Activated CD4-positive, alpha-beta T cell treated with anti-CD3 and anti-CD28 coated beads for 48 hours (primary cell): ENCODE measurements at regions not wholly inside any gene's neighbourhood (a gene's known extent, or its start where the extent isn't known, plus 50 kb on each side); places are given as distances from the start of the nearest gene placed in this dataset.

Source experiments
- DNase-seq: peaks from one replicate; pipeline ENCODE4 v3.0.0-alpha.2; 2020

DNA sequence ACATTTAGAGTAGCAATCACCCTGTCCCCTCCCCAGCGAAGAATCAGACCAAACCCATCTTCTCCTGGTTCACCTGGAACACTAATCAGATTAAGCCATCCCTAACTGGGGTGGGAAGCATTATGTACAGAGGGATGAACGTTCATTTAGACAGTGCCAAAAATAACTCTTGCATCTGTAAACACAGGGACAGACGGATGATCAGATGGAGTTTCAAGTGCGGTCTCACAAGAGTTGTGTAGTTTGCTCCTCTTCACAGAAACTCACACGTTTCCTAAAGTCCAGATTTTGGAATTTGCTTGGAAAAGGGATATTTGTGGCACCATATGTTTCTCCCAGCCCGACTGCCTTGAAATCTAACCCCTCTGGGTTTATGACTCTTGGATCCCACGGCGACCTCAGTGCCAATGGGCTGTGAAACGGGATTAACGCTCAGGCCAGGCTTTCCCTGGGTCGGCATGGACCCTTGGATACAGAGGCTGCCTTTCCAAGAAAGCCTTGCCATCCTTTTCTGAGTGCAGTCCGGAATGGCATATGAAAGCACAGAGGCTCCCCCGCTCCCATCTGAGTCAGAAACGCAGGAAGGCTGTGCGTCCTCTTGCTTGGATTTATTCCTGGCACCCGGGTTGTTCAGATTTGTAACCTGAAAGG lies 293.2 kb upstream of the HABP2 start:
- DNase-seq, result no peak

GRCh38 chr10:113261161-113261560 lies 291.7 kb upstream of the HABP2 start:
- no peak for DNase-seq

GRCh38 chr10:113261611-113262091 lies 291.2 kb upstream of the HABP2 start:
- DNase-seq, result no peak

DNA sequence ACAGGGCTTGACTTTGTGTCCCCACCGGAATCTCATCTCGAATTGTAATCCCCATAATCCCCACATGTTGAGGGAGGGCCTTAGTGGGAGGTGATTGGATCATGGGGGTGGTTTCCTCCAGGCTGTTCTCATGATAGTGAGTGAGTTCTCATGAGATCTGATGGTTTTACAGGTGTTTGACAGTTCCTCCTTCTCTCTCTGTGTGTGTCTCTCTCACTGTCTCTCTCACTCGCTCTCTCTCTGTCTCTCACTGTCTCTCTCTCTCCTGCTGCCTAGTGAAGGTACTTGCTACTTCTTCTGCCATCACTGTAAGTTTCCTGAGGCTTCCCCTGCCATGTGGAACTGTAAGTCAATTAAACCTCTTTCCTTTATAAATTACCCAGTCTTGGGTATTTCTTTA lies 289.8 kb upstream of the HABP2 start:
- DNase-seq, result no peak

GRCh38 chr10:113264333-113265131 lies 288.3 kb upstream of the HABP2 start:
- no peak for DNase-seq

DNA sequence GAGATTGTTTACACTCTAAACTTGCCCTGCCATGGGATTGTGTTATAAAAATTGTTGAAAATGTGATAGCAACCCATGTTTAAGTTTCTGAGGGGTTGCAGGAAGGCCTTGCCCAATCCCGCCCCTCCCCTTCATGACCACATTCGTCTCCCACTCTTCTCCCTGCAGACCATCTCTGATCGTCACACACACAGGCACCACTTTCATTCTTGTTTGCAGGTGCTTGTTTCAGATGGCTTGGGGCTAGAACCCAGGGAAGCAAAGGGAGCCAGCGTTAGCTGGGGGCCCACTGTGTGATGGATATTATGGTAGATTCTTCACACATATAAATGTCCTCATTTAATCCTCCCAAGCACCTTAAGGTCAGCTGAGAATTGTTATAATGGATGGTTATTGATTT lies 286.7 kb upstream of the HABP2 start:
- DNase-seq, result no peak

DNA sequence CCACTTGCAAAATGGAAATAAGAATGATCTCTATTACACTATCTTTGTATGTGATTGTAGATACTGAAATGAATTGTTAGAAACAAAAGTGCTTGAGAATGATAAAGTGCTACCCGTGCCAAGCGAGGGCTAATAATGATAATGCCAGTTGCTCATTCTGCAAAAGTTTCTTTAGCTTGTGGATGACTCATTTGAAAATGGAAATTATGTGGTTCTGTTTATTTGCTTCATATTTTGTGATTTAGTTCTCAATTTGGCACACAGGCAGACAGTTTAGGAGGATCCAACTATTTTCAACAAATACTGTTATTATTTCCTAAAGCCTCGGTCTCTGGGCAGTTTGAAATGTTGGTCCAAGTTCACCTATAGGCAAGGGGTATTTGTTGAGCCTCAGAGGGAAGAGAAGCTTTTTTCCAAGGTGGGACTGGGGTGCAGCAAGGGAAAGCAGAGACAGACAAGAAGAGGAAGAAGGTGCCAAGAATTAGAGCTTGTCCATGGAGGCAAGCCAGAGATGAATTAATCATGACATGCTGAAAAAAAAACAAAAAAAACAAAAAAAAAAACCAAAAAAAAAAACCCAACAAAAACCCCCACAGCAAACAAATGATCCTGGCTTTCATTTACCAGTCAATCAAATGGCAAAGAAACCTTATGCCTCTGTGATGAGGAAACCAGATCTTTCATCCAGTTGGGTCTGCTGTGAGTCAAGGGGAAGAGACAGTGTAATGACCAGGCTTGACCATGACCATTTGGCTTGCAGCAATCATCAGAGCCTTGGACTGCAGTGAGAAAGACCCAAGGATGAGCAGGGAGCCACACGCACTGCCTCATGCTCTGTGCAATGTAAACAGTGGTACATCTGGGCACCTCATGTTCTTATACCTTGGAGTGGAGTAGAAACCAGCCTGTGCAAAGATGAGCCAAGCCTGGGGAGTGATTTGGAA lies 285.0 kb upstream of the HABP2 start:
- no peak for DNase-seq

- no peak for DNase-seq
Observed at GRCh38 chr10:113269333-113269732, 283.5 kb upstream of the HABP2 start.

- DNase-seq, result no peak
Observed at GRCh38 chr10:113272511-113272910, 280.3 kb upstream of the HABP2 start.

- DNase-seq, result no peak
Observed at GRCh38 chr10:113273181-113274163, 279.4 kb upstream of the HABP2 start.

GRCh38 chr10:113274176-113274829 lies 278.6 kb upstream of the HABP2 start:
- DNase-seq, result no peak

GRCh38 chr10:113278221-113278620 lies 274.6 kb upstream of the HABP2 start:
- no peak for DNase-seq

- no peak for DNase-seq
Observed at GRCh38 chr10:113278664-113279063, 274.2 kb upstream of the HABP2 start.

DNA sequence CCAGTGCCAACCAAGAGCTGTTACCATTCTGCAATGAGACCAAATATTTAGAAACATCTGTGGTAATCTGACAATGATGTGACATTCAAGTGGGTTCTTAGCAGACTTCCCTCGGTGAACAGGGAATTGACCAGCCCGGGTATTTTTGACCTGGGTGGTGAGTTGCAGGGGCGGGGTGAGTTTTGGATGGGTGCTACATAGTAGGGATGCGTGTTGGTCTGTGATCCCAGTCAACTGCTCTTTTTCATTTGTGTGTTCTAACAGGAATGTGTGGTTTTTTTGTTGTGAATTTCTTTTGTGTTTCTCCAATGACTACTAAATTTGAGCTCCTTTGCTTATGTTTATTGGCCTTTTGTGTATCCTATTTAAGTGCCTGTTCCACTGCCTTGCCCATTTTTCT lies 273.6 kb upstream of the HABP2 start:
- no peak for DNase-seq

DNA sequence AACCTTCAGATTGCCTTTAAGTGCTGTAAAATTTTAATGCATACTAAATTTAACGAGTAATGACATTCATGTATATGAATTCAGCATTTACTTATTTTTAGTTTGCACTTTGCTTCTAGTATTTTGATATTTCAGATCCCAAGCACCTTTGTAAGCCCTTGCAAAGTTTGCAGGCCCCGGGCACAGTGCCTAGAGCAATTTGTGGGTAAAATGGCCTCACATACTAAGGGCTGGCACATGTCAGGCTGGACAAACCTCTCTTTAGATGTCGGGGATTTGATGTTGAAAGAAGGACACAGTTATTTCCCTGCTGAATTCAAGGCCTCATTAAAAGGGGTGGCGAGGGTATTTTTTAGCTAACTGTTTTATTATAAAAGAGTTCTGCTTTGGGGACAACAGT lies 270.3 kb upstream of the HABP2 start:
- no peak for DNase-seq

- no peak for DNase-seq
Observed at GRCh38 chr10:113283189-113283588, 269.7 kb upstream of the HABP2 start.

- no peak for DNase-seq
Observed at GRCh38 chr10:113284635-113285034, 268.2 kb upstream of the HABP2 start.

DNA sequence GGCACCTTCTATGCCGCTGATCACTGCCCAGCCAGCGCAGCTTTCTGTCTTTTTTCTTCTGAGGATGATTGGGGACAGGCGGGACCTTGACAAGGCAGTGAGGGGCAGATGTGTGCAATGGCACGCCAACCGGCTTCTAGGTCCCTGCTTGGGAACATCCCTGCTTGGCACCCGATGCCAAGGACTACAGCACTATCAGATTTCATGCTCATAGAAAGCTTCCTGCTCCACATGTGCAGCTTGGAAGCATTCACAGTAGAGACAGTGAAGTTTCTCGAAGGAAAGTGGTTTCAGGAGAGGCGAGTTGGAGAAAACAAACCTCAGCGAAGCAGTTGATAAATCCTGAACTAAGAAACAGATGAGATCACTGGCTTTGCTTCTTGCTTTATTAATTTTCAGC lies 267.5 kb upstream of the HABP2 start:
- DNase-seq, result no peak

GRCh38 chr10:113287592-113287991 lies 265.3 kb upstream of the HABP2 start:
- no peak for DNase-seq

DNA sequence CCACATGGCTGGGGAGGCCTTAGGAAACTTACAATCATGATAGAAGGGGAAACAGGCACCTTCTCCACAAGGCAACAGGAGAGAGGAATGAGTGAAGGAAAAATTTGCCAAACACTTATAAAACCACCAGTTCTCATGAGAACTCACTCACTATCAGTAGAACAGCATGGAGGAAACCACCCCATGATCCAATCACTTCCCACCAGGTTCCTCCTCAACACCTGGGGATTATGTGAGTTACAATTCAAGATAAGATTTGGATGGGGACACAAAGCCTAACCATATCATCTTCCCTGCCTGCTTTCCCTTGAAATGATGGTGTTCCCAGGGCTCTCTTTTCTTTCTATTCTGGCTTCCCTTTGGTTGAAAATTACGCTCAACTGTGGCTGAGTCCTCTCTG lies 262.7 kb upstream of the HABP2 start:
- DNase-seq, result no peak

- DNase-seq, result no peak
Observed at GRCh38 chr10:113291413-113291812, 261.4 kb upstream of the HABP2 start.

DNA sequence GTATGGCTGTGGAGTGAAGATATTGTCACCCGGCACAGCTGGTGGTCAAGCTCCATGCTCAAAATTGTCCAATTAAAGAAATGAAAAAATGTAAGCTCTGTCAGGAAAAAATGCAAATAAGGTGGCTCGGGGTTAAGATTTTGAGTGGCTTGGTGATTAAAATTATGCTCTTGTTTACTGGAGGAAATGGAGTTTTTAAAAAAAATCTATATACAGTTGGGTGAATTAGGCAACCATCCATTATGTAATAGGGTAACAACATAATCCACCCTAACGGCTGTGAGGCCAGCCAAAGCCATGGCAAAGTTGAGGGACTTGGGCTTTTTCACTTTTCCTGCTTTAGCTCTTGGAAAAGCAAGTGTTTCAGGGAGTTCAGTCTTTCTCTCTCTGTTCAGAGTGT lies 260.8 kb upstream of the HABP2 start:
- DNase-seq, result no peak
